ENCODE measurements at regions not wholly inside any gene's neighbourhood (a gene's known extent, or its start where the extent isn't known, plus 50 kb on each side); places are given as distances from the start of the nearest gene placed in this dataset.

DNA sequence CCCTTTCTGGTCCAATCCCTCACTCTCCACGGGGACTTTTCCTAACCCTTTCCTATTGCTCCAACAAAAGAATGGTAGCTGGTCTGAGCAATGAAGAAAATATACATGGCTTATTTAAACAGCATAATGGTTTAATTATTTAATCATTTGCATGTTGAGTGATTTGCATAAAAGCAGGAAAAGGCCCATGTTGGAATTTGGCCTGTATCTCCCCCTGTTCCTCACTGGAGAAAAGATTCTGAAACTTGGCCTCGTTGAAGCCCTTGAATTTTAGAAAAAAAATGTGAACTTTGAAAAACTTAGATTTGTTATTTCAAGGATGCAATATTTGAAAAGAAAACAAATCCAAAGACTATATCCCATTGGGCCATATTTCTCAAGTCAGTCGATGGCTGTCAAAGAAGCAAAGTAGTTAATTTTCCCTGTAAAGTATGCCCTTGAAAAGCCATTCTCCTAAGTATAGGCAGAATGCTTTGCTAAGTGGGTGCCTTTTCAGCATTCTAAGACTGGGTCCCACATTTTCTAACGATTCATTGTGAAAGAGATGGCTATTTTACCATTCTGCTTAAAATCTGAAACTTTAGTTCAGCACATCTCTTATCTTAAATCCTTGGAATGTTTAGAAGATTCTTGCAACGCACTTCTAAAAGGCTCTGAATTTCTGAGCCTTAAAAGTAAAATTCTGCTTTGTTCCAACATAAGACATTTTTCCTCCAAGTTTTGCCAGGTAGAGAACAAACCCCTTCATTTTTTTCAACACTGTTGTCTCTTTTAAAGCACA lies 428.8 kb downstream of the ARHGEF28 start:
- ATAC-seq (no peak), DNase-seq (ENCODE audit: low read depth, low spot score) (no peak)
- no peaks in the 10 kb centered on the region for H3K9me2 ChIP-seq (ENCODE audit: insufficient read depth)
- CTCF ChIA-PET = no interaction called here
- H3K4me3 ChIP-seq (replicated peaks in 1 of 2; ENCODE audit: low read depth in 1 of 2, low read length in 2 of 2) = no peak overlapping the region
- H3K27ac ChIP-seq (ENCODE audit: low read depth, low read length) = no peak overlapping the region
- no peaks in the 10 kb centered on the region for H3K36me3 ChIP-seq (ENCODE audit: control insufficient read depth in 1 of 2, insufficient read depth in 2 of 2, low read length in 2 of 2)
- H2AFZ ChIP-seq (ENCODE audit: low read depth, low read length, poor library complexity, severe bottlenecking) = no peak overlapping the region
- no peaks in the 10 kb centered on the region for H4K20me1 ChIP-seq (ENCODE audit: insufficient read depth)
- POLR2A ChIA-PET = no interaction called here
- no TSS peak for BruUV-seq (replicated peaks)
- TF ChIP-seq POLR2A (IDR thresholded peaks at IDR 0.05; ENCODE audit: borderline replicate concordance, extremely low read depth, insufficient read depth, insufficient read length) (no peak), SP1 (IDR thresholded peaks at IDR 0.05; ENCODE audit: low read depth) (no peak), ZNF274 (IDR thresholded peaks at IDR 0.05; ENCODE audit: low read depth, low read length) (no peak), JUND (IDR thresholded peaks at IDR 0.05) (no peak), POLR2AphosphoS5 (IDR thresholded peaks at IDR 0.05; ENCODE audit: low read depth, low read length) (no peak), SRF (IDR thresholded peaks at IDR 0.05; ENCODE audit: low read depth) (no peak), SIN3A (IDR thresholded peaks at IDR 0.05; ENCODE audit: low read depth) (no peak), EGR1 (IDR thresholded peaks at IDR 0.05; ENCODE audit: low read depth) (no peak), TCF7L2 (IDR thresholded peaks at IDR 0.05; ENCODE audit: borderline replicate concordance, extremely low read depth, insufficient read depth, insufficient read length) (no peak)
- TF ChIP-seq, protein P1, sequence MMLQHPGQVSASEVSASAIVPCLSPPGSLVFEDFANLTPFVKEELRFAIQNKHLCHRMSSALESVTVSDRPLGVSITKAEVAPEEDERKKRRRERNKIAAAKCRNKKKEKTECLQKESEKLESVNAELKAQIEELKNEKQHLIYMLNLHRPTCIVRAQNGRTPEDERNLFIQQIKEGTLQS (IDR thresholded peaks at IDR 0.05) = no peak
- no peaks in the 10 kb centered on the region for H3K9me3 ChIP-seq (ENCODE audit: control insufficient read depth in 1 of 2, insufficient read depth in 1 of 2, low read depth in 1 of 2, low read length in 2 of 2)
- H3K4me1 ChIP-seq (ENCODE audit: control insufficient read depth in 1 of 2, insufficient read depth in 2 of 2, low read length in 2 of 2) = no peaks in the 10 kb centered on the region
- no peak overlapping the region for H3K4me2 ChIP-seq (ENCODE audit: low read length)
- intact Hi-C loops (cut with micrococcal nuclease) = loop anchor here (5.0 kb wide), 1 partner anchor 592 kb away; no protein-coding TSS in a partner anchor
- no peaks in the 10 kb centered on the region for H3K27me3 ChIP-seq (ENCODE audit: insufficient read depth, low read length)
- no peak overlapping the region for H3K9ac ChIP-seq (ENCODE audit: low read length)
- RAD21 ChIA-PET (ENCODE audit: low non-redundant PET in 1 of 2, low total read pairs in 2 of 2, uncharacterized antibody in 2 of 2, unreplicated experiment in 2 of 2) = no interaction called here
- no peaks in the 10 kb centered on the region for H3K79me2 ChIP-seq (ENCODE audit: insufficient read depth, low read length)

DNA sequence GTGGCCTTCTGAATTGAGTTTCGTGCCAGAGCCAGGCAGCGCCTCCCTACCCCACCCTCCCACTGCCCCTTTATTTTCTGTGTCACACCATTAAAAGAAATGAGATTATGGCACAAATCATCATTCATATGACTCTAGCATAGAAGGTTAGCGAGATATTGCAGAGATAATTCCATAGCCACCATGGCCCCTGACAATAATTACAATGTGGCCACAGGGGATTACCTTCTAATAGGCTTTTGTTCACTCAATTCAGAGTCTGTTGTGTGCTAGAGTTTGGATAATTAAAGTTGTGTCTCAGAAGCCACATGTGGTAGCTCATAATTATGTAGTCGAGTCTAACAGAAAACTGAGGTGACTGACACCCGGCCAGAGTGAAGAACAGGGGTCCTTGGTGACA lies 428.1 kb downstream of the ARHGEF28 start:
- intact Hi-C loops (cut with micrococcal nuclease) = no loop called here
- TF ChIP-seq, protein P2, sequence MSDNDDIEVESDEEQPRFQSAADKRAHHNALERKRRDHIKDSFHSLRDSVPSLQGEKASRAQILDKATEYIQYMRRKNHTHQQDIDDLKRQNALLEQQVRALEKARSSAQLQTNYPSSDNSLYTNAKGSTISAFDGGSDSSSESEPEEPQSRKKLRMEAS (IDR thresholded peaks at IDR 0.05) = no peak
- TF ChIP-seq EGR1 (IDR thresholded peaks at IDR 0.05; ENCODE audit: low read depth) (no peak), ELF1 (IDR thresholded peaks at IDR 0.05; ENCODE audit: borderline replicate concordance, low read depth) (no peak), CBX3 (IDR thresholded peaks at IDR 0.05; ENCODE audit: low read depth) (no peak), EZH2phosphoT487 (IDR thresholded peaks at IDR 0.05; ENCODE audit: borderline replicate concordance) (no peak), POLR2AphosphoS5 (IDR thresholded peaks at IDR 0.05; ENCODE audit: low read depth, low read length) (no peak), FOSL1 (IDR thresholded peaks at IDR 0.05; ENCODE audit: low read depth) (no peak), CEBPB (IDR thresholded peaks at IDR 0.05; ENCODE audit: low read depth) (no peak), ZFX (IDR thresholded peaks at IDR 0.05) (no peak), JUND (IDR thresholded peaks at IDR 0.05) (no peak), POLR2A (IDR thresholded peaks at IDR 0.05; ENCODE audit: borderline replicate concordance, extremely low read depth, insufficient read depth, insufficient read length) (no peak)
- TF ChIP-seq, protein P3, sequence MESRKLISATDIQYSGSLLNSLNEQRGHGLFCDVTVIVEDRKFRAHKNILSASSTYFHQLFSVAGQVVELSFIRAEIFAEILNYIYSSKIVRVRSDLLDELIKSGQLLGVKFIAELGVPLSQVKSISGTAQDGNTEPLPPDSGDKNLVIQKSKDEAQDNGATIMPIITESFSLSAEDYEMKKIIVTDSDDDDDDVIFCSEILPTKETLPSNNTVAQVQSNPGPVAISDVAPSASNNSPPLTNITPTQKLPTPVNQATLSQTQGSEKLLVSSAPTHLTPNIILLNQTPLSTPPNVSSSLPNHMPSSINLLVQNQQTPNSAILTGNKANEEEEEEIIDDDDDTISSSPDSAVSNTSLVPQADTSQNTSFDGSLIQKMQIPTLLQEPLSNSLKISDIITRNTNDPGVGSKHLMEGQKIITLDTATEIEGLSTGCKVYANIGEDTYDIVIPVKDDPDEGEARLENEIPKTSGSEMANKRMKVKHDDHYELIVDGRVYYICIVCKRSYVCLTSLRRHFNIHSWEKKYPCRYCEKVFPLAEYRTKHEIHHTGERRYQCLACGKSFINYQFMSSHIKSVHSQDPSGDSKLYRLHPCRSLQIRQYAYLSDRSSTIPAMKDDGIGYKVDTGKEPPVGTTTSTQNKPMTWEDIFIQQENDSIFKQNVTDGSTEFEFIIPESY (IDR thresholded peaks at IDR 0.05; ENCODE audit: extremely low read depth, insufficient replicate concordance, low read length) = no peak
- TF ChIP-seq, protein P1 (IDR thresholded peaks at IDR 0.05) = no peak

More for the DNA sequence above, 428.1 kb downstream of the ARHGEF28 start:
- ChIA-PET CTCF (no interaction called here), POLR2A (no interaction called here), RAD21 (ENCODE audit: low non-redundant PET in 1 of 2, low total read pairs in 2 of 2, uncharacterized antibody in 2 of 2, unreplicated experiment in 2 of 2) (no interaction called here)
- Histone ChIP-seq H3K27me3 (ENCODE audit: insufficient read depth, low read length) (no peaks in the 10 kb centered on the region), H3K9ac (ENCODE audit: low read length) (no peak overlapping the region), H3K79me2 (ENCODE audit: insufficient read depth, low read length) (no peaks in the 10 kb centered on the region), H4K20me1 (ENCODE audit: insufficient read depth) (no peaks in the 10 kb centered on the region), H3K4me1 (ENCODE audit: control insufficient read depth in 1 of 2, insufficient read depth in 2 of 2, low read length in 2 of 2) (no peaks in the 10 kb centered on the region), H3K4me2 (ENCODE audit: low read length) (no peak overlapping the region), H3K27ac (ENCODE audit: low read depth, low read length) (no peak overlapping the region), H3K9me3 (ENCODE audit: control insufficient read depth in 1 of 2, insufficient read depth in 1 of 2, low read depth in 1 of 2, low read length in 2 of 2) (no peaks in the 10 kb centered on the region), H3K36me3 (ENCODE audit: control insufficient read depth in 1 of 2, insufficient read depth in 2 of 2, low read length in 2 of 2) (no peaks in the 10 kb centered on the region), H3K4me3 (replicated peaks in 1 of 2; ENCODE audit: low read depth in 1 of 2, low read length in 2 of 2) (no peak overlapping the region), H3K9me2 (ENCODE audit: insufficient read depth) (no peaks in the 10 kb centered on the region), H2AFZ (ENCODE audit: low read depth, low read length, poor library complexity, severe bottlenecking) (no peak overlapping the region)
- ATAC-seq = no peak
- DNase-seq (ENCODE audit: low read depth, low spot score) = no peak
- no TSS peak for BruUV-seq (replicated peaks)
